GM12878 (cell line): ENCODE measurements at regions not wholly inside any gene's neighbourhood (a gene's known extent, or its start where the extent isn't known, plus 50 kb on each side); places are given as distances from the start of the nearest gene placed in this dataset.

Experiments
- ATAC-seq: fragments of 200-7000 bp; cut with Tn5 transposase; 3 replicates; pipeline ENCODE4 v1.9.1; 2020; ENCODE audit warnings: mild to moderate bottlenecking, moderate library complexity
- BruUV-seq: library from RNA; stranded (reverse); fragments of 400-500 nt; replicated peaks from 2 replicates; lab custom pipeline; 2021; lab: Mats Ljungman, UMichigan
- CTCF ChIA-PET: fragments of 300-600 bp; sonication (Branson Sonifier 250); formaldehyde crosslinking; extraction: SDS; loops from one replicate; lab custom pipeline; 2021; ENCODE audit warnings: inconsistent platforms; lab: Yijun Ruan, JAX
- POLR2A ChIA-PET: fragments of 350-600 bp; formaldehyde crosslinking; extraction: SDS; loops from one replicate; lab custom pipeline; 2021; ENCODE audit warnings: inconsistent platforms; lab: Charles Lee
- RAD21 ChIA-PET: fragments of 300-600 bp; sonication (Branson Sonifier 250); formaldehyde crosslinking; loops from one replicate; lab custom pipeline; 2023; ENCODE audit warnings: antibody characterized with exemption; ENCODE audit not compliant: unreplicated experiment; lab: Charles Lee
- SMC1A ChIA-PET: fragments of 300-600 bp; sonication (Branson Sonifier 250); formaldehyde crosslinking; loops from one replicate; lab custom pipeline; 2023; ENCODE audit not compliant: unreplicated experiment, uncharacterized antibody; lab: Charles Lee
- DNase-seq: peaks from one replicate; pipeline ENCODE4 v3.0.0-alpha.2; 2011; ENCODE audit warnings: low read depth, low spot score
- FAIRE-seq: peaks from 3 replicates; lab custom pipeline; 2011; peaks lifted over from hg19 to GRCh38; lab: Jason Lieb, UNC
- H2AFZ ChIP-seq: 2 replicates; pipeline ENCODE4 v1.6.0; 2011; ENCODE audit warnings: low read depth, low read length, control low read depth; ENCODE audit not compliant: control insufficient read depth
- H3K27ac ChIP-seq: 2 replicates; pipeline ENCODE4 v1.5.1; 2011; ENCODE audit warnings: control low read depth; ENCODE audit not compliant: control insufficient read depth, insufficient read depth
- H3K27me3 ChIP-seq, 2 experiments: replicated peaks in 1 of 2; 2 replicates each; pipeline versions ENCODE4 v1.6.0 to v1.6.1; 2011; ENCODE audit warnings: low read length in 1 of 2; ENCODE audit not compliant: control insufficient read depth in 2 of 2, insufficient read depth in 2 of 2
- H3K36me3 ChIP-seq, 2 experiments: 2 replicates each; pipeline ENCODE4 v1.5.1; 2011; ENCODE audit warnings: low read length in 1 of 2; ENCODE audit not compliant: control insufficient read depth in 2 of 2, insufficient read depth in 2 of 2
- H3K4me1 ChIP-seq: 2 replicates; pipeline ENCODE4 v1.6.1; 2011; ENCODE audit warnings: mild to moderate bottlenecking, low read length, moderate library complexity, mixed read lengths; ENCODE audit not compliant: control insufficient read depth, insufficient read depth
- H3K4me2 ChIP-seq: 2 replicates; pipeline ENCODE4 v1.6.0; 2011; ENCODE audit warnings: control low read depth; ENCODE audit not compliant: control insufficient read depth, insufficient read depth
- H3K4me3 ChIP-seq: fragments of 200-600 bp; sonication (generic); 2 replicates; pipeline ENCODE4 v1.5.1; 2016
- H3K79me2 ChIP-seq: 2 replicates; pipeline ENCODE4 v1.6.0; 2011; ENCODE audit warnings: low read length; ENCODE audit not compliant: control insufficient read depth, insufficient read depth
- H3K9ac ChIP-seq: 2 replicates; pipeline ENCODE4 v1.8.0; 2011; ENCODE audit warnings: low read length, control low read depth, mixed read lengths; ENCODE audit not compliant: control insufficient read depth, insufficient read depth
- H3K9me3 ChIP-seq: replicated peaks from 3 replicates; pipeline ENCODE4 v1.5.1; 2011; ENCODE audit warnings: mild to moderate bottlenecking, low read length; ENCODE audit not compliant: control insufficient read depth, insufficient read depth
- H4K20me1 ChIP-seq: 2 replicates; pipeline ENCODE4 v1.6.0; 2011; ENCODE audit not compliant: control insufficient read depth, insufficient read depth
- ASH2L ChIP-seq: fragments of 300-600, 200-600 bp; sonication (generic); IDR thresholded peaks from 2 replicates; pipeline ENCODE4 v1.6.1; 2017; ENCODE audit warnings: low read depth, mild to moderate bottlenecking, borderline replicate concordance
- BACH1 ChIP-seq: fragments of 450-650 bp; IDR thresholded peaks from 2 replicates; pipeline ENCODE4 v1.6.1; 2017; ENCODE audit warnings: mild to moderate bottlenecking, borderline replicate concordance
- BCL3 ChIP-seq: IDR thresholded peaks from 2 replicates; pipeline ENCODE4 v1.6.1; 2011; ENCODE audit warnings: borderline replicate concordance, low read depth, mild to moderate bottlenecking, moderate library complexity, low read length; ENCODE audit not compliant: insufficient read depth, poor library complexity, severe bottlenecking
- CEBPZ ChIP-seq: fragments of 150-350 bp; IDR thresholded peaks from 2 replicates; pipeline ENCODE4 v1.6.1; 2016; ENCODE audit warnings: low read depth, low read length
- CHD2 ChIP-seq: IDR thresholded peaks from 2 replicates; pipeline ENCODE4 v1.6.1; 2011; ENCODE audit warnings: low read depth, low read length, improper control_type of control experiment, borderline replicate concordance
- EGR1 ChIP-seq, 2 experiments: IDR thresholded peaks; 1 replicate in 1 of 2; 2 replicates in 1 of 2; pipeline ENCODE4 v1.6.1; 2011 to 2012; ENCODE audit warnings: low read depth in 2 of 2, low read length in 2 of 2, borderline replicate concordance in 1 of 2, mild to moderate bottlenecking in 1 of 2, moderate library complexity in 1 of 2
- FOS ChIP-seq: IDR thresholded peaks from 3 replicates; pipeline ENCODE4 v1.6.1; 2011; ENCODE audit warnings: borderline replicate concordance; ENCODE audit not compliant: insufficient read length; ENCODE audit errors: extremely low read depth
- GATAD2B ChIP-seq: fragments of 450-650 bp; conservative IDR thresholded peaks from 2 replicates; pipeline ENCODE4 v1.6.1; 2017; ENCODE audit warnings: low read depth, mild to moderate bottlenecking, moderate library complexity
- MLLT1 ChIP-seq: fragments of 450-650 bp; IDR thresholded peaks from 2 replicates; pipeline ENCODE4 v1.6.1; 2016; ENCODE audit warnings: mild to moderate bottlenecking
- NR2F1 ChIP-seq: fragments of 450-650 bp; conservative IDR thresholded peaks from 2 replicates; pipeline ENCODE4 v1.6.1; 2017; ENCODE audit warnings: mild to moderate bottlenecking
- NRF1 ChIP-seq: conservative IDR thresholded peaks from 2 replicates; pipeline ENCODE4 v1.6.1; 2011; ENCODE audit warnings: mild to moderate bottlenecking, low read depth, low read length, improper control_type of control experiment
- RFX5 ChIP-seq: IDR thresholded peaks from 2 replicates; pipeline ENCODE4 v1.6.1; 2011; ENCODE audit warnings: low read depth, low read length, improper control_type of control experiment
- TARDBP ChIP-seq: IDR thresholded peaks from 2 replicates; pipeline ENCODE4 v1.6.1; 2016; ENCODE audit warnings: borderline replicate concordance
- TCF12 ChIP-seq: IDR thresholded peaks from 2 replicates; pipeline ENCODE4 v1.6.1; 2011; ENCODE audit warnings: low read depth, mild to moderate bottlenecking, low read length
- USF2 ChIP-seq: IDR thresholded peaks from 2 replicates; pipeline ENCODE4 v1.6.1; 2011; ENCODE audit warnings: low read depth, low read length, improper control_type of control experiment, borderline replicate concordance
- ZNF217 ChIP-seq: fragments of 450-650 bp; IDR thresholded peaks from 2 replicates; pipeline ENCODE4 v1.6.1; 2017; ENCODE audit warnings: antibody characterized with exemption, mild to moderate bottlenecking
- WGBS: methylation state at CpG from one replicate; pipeline ENCODE4 v1.1.6; 2016; ENCODE audit warnings: low lambda C conversion rate; ENCODE audit not compliant: insufficient replicate concordance, insufficient coverage; ENCODE audit errors: missing lambda C conversion rate; 5-methylcytosine and 5-hydroxymethylcytosine counted together
- in situ Hi-C: fragments of 300-500 bp; cut with MboI; formaldehyde crosslinking; loops from 9 replicates; pipeline ENCODE4 v1.14.3; 2018; ENCODE audit warnings: mixed read lengths
- intact Hi-C: fragments of 100-400 bp; cut with micrococcal nuclease; formaldehyde crosslinking; loops from one replicate; pipeline ENCODE4 v1.14.2; 2022; ENCODE audit not compliant: unreplicated experiment
- TF ChIP-seq, protein P1 (sequence below): IDR thresholded peaks from 2 replicates; pipeline ENCODE4 v1.6.1; 2012; ENCODE audit warnings: low read depth, low read length, improper control_type of control experiment
- TF ChIP-seq, protein P2 (sequence below): IDR thresholded peaks from 2 replicates; pipeline ENCODE4 v1.6.1; 2011; ENCODE audit warnings: low read depth, mild to moderate bottlenecking, low read length, moderate library complexity, borderline replicate concordance; ENCODE audit errors: extremely low read depth

DNA sequence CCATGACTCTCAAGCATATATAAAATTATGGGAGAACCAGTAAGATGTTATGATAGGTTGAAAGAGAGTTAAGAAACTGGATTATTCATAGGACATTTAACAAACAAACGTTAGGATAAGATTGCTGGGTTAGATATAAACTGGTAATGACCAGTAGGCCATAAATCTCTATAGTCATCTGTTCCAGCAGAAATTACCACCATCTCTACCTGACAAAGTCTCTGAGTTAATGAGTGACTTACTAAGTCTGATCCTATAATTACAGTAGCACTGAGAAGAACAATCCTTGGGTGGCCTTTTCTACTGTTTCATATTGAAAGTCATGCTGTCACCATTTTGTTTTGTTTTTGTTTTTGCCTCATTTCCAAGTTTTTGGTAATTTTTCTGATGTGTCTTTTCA lies 136.9 kb upstream of the CNOT2 start:
- Histone ChIP-seq H3K79me2 (no peaks in the 10 kb centered on the region), H3K4me2 (no peak overlapping the region)
- TF ChIP-seq NRF1, result no peak
- TF ChIP-seq, protein P1, sequence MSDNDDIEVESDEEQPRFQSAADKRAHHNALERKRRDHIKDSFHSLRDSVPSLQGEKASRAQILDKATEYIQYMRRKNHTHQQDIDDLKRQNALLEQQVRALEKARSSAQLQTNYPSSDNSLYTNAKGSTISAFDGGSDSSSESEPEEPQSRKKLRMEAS, result no peak
- TF ChIP-seq TARDBP, result no peak
- no peak for TF ChIP-seq ASH2L
- no peak for TF ChIP-seq USF2
- TF ChIP-seq ZNF217, result no peak
- no peak for TF ChIP-seq FOS
- TF ChIP-seq EGR1 (IDR thresholded peaks at IDR 0.05; ENCODE audit: borderline replicate concordance in 1 of 2, low read depth in 2 of 2, low read length in 2 of 2), result no peak
- no peak for TF ChIP-seq NR2F1
- TF ChIP-seq RFX5, result no peak
- TF ChIP-seq CEBPZ, result no peak
- TF ChIP-seq BACH1, result no peak
- TF ChIP-seq BCL3, result no peak
- no peak for TF ChIP-seq GATAD2B
- TF ChIP-seq, protein P2, sequence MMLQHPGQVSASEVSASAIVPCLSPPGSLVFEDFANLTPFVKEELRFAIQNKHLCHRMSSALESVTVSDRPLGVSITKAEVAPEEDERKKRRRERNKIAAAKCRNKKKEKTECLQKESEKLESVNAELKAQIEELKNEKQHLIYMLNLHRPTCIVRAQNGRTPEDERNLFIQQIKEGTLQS, result no peak
- no peak for TF ChIP-seq MLLT1
- no peak for TF ChIP-seq TCF12
- TF ChIP-seq CHD2, result no peak
- TF ChIP-seq, all 136 proteins: peak for 0
- ChIA-PET RAD21 (no interaction called here), SMC1A (interaction anchor here (0.6 kb wide), 1 partner anchor 503 kb away, joined by 3 read pairs; no protein-coding TSS in a partner anchor), CTCF (no interaction called here), POLR2A (no interaction called here)
- H3K4me1 ChIP-seq, result no peaks in the 10 kb centered on the region
- no TSS peak for BruUV-seq
- no peaks in the 10 kb centered on the region for H4K20me1 ChIP-seq
- no peak overlapping the region for H3K4me3 ChIP-seq
- H3K9me3 ChIP-seq, result no peaks in the 10 kb centered on the region; the same call in 2 of the 3 replicates
- in situ Hi-C loops (no loop called here), intact Hi-C loops (no loop called here)
- no peak overlapping the region for H3K9ac ChIP-seq
- WGBS, result 0% methylated on average over 1 of the region's 1 CpG
- DNase-seq, result no peak
- H2AFZ ChIP-seq, result no peak overlapping the region
- no peaks in the 10 kb centered on the region for H3K27me3 ChIP-seq
- no peaks in the 10 kb centered on the region for H3K36me3 ChIP-seq
- ATAC-seq, result no peak
- FAIRE-seq, result no peak
- H3K27ac ChIP-seq, result no peak overlapping the region
